OCI-LY3 (cell line): ENCODE measurements at regions not wholly inside any gene's neighbourhood (a gene's known extent, or its start where the extent isn't known, plus 50 kb on each side); places are given as distances from the start of the nearest gene placed in this dataset.

ENCODE experiments used
- H2AFZ ChIP-seq: fragments of 200-600, 300-600 bp; shearing (Covaris generic); 2 replicates; pipeline ENCODE4 v1.6.0; 2014; ENCODE audit warnings: antibody characterized with exemption, low read depth, low read length
- H3K27ac ChIP-seq: fragments of 200-600, 300-600 bp; sonication (generic); 2 replicates; pipeline ENCODE4 v1.5.1; 2014; ENCODE audit warnings: mild to moderate bottlenecking, low read length, moderate library complexity, mixed read lengths
- H3K27me3 ChIP-seq: fragments of 200-600, 300-600 bp; sonication (generic); 2 replicates; pipeline ENCODE4 v1.6.1; 2014; ENCODE audit warnings: low read depth, low read length, mixed read lengths
- H3K36me3 ChIP-seq: fragments of 200-600, 300-600 bp; sonication (generic); replicated peaks from 2 replicates; pipeline ENCODE3; 2014; ENCODE audit warnings: low read depth, low read length, mixed read lengths
- H3K4me1 ChIP-seq: fragments of 300-600, 200-600 bp; sonication (generic); 2 replicates; pipeline ENCODE4 v1.6.1; 2014; ENCODE audit warnings: low read length, mixed read lengths
- H3K4me2 ChIP-seq: fragments of 200-600, 300-600 bp; sonication (generic); 2 replicates; pipeline ENCODE4 v1.6.1; 2014; ENCODE audit warnings: low read length, mixed read lengths
- H3K4me3 ChIP-seq: fragments of 300-600, 200-600 bp; sonication (generic); 2 replicates; pipeline ENCODE4 v1.5.1; 2014; ENCODE audit warnings: antibody characterized with exemption, mild to moderate bottlenecking, low read length, moderate library complexity
- H3K79me2 ChIP-seq: fragments of 300-600, 200-600 bp; shearing (Covaris generic); 2 replicates; pipeline ENCODE4 v1.6.1; 2014; ENCODE audit warnings: mild to moderate bottlenecking, low read length, mixed read lengths
- H3K9ac ChIP-seq: fragments of 300-600, 200-600 bp; shearing (Covaris generic); 2 replicates; pipeline ENCODE4 v1.6.0; 2014; ENCODE audit warnings: mild to moderate bottlenecking, low read length, moderate library complexity
- H3K9me3 ChIP-seq: fragments of 200-600, 300-600 bp; shearing (Covaris generic); 2 replicates; pipeline ENCODE4 v1.6.1; 2014; ENCODE audit warnings: low read length, mixed read lengths; ENCODE audit not compliant: insufficient read depth
- H4K20me1 ChIP-seq: fragments of 200-600, 300-600 bp; sonication (generic); 2 replicates; pipeline ENCODE4 v1.6.1; 2016; ENCODE audit warnings: low read length, mixed read lengths; ENCODE audit not compliant: insufficient read depth
- CTCF ChIP-seq: fragments of 200-600, 300-600 bp; sonication (generic); IDR thresholded peaks from 2 replicates; pipeline ENCODE4 v1.5.1; 2014; ENCODE audit warnings: antibody characterized with exemption, low read length, low read depth
- EZH2phosphoT487 ChIP-seq: fragments of 200-600 bp; shearing (Covaris generic); IDR thresholded peaks from 2 replicates; pipeline ENCODE4 v1.6.1; 2018; ENCODE audit warnings: antibody characterized with exemption, mixed run types, low read depth

DNA sequence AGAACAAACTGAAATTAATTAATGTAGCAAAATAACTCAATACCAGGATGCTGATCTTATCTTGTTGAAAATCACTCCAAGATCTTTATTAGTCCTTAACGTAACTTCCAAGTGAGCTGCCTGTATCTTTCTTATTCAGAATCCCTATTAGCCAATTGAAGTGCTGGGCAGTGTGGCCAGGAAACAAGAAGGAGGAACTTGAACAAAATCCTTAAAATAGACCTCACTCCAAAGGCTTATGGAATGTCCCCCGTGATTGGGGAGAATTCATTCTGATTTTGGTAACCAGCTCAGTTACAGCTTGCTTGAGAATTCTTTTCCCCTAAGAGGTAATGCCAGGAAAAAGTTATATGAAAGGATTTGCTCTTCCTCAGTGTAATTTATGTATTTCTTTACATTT is 171.0 kb downstream of the DEPDC1B start:
- Histone ChIP-seq H3K4me1 (peaks cover 30% of the 10 kb centered on the region), H2AFZ (no peak overlapping the region), H3K27me3 (no peaks in the 10 kb centered on the region), H3K9me3 (no peaks in the 10 kb centered on the region), H3K9ac (no peak overlapping the region), H3K27ac (no peak overlapping the region), H3K4me2 (no peak overlapping the region), H4K20me1 (no peaks in the 10 kb centered on the region), H3K79me2 (no peaks in the 10 kb centered on the region), H3K36me3 (no peaks in the 10 kb centered on the region), H3K4me3 (no peak overlapping the region)
- no peak for TF ChIP-seq EZH2phosphoT487
- no peak for TF ChIP-seq CTCF

DNA sequence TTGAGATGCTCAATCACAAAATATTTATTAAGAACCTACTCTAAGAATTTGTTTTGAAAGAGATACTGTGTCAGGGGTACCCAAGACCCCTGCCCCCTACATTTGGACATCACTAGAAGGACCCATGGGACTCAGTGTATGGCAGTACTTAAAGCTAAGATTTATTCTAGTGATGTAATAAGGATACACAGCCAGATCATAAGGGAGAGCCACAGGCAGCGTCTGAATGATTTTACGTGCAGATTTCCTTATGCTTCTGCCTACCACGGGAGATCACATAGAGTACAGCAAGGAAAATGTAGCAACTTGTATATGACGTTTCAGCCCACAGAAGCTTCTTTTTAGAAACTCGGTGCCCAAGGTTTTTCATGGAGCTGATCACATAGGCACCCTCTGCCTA is 172.9 kb downstream of the DEPDC1B start:
- Histone ChIP-seq H2AFZ (no peak overlapping the region), H3K9me3 (no peaks in the 10 kb centered on the region), H3K9ac (no peak overlapping the region), H3K36me3 (no peaks in the 10 kb centered on the region), H3K4me1 (peaks cover 28% of the 10 kb centered on the region), H3K4me3 (no peak overlapping the region), H3K4me2 (no peak overlapping the region), H3K27me3 (no peaks in the 10 kb centered on the region), H3K27ac (no peak overlapping the region), H3K79me2 (no peaks in the 10 kb centered on the region), H4K20me1 (no peaks in the 10 kb centered on the region)
- TF ChIP-seq CTCF (no peak), EZH2phosphoT487 (no peak)

DNA sequence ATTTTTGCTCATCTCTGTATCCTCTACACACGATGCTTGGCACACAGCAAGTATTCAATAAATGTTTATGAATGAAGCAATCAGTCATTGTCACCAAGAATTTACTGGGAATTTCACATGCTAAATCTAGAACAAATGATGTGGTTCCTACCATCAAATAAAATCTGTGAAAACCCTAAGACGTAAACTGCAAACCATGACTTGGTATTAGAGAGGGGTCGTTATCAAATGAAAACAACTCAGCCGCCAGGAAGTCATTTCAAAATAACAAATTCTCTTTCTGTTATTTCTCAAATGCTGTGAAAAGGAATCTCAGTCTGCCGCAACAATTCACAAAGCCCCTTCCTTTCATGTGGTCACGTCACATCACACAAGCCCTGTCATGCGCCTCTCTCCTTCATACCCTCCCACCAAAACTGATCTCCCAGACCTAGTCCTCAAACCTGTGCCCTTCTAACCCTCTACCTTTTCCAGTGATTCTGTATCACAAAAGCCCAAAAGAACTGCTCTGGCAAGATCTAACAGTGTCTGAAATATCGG is 173.6 kb downstream of the DEPDC1B start:
- Histone ChIP-seq H4K20me1 (no peaks in the 10 kb centered on the region), H3K4me2 (no peak overlapping the region), H3K4me3 (no peak overlapping the region), H3K79me2 (no peaks in the 10 kb centered on the region), H3K27me3 (no peaks in the 10 kb centered on the region), H3K9ac (no peak overlapping the region), H3K4me1 (peaks cover 34% of the 10 kb centered on the region), H3K27ac (no peak overlapping the region), H2AFZ (no peak overlapping the region), H3K9me3 (no peaks in the 10 kb centered on the region), H3K36me3 (no peaks in the 10 kb centered on the region)
- TF ChIP-seq CTCF (no peak), EZH2phosphoT487 (no peak)

GRCh38 chr5:60522292-60522905 is 177.6 kb downstream of the DEPDC1B start:
- Histone ChIP-seq H4K20me1 (no peaks in the 10 kb centered on the region), H3K4me1 (peaks cover 69% of the 10 kb centered on the region), H3K36me3 (peaks cover under 1% of the 10 kb centered on the region), H3K9ac (peak overlapping the region; percentile 83), H3K27ac (peak overlapping the region; percentile 98), H3K4me3 (peak overlapping the region; percentile 76), H3K79me2 (peaks cover 7% of the 10 kb centered on the region; the same call in 1 of the 2 replicates), H3K27me3 (no peaks in the 10 kb centered on the region), H3K4me2 (peak overlapping the region; percentile 93), H2AFZ (no peak overlapping the region), H3K9me3 (no peaks in the 10 kb centered on the region)
- no peak for TF ChIP-seq CTCF
- TF ChIP-seq EZH2phosphoT487 = no peak
